ENCODE measurements at regions not wholly inside any gene's neighbourhood (a gene's known extent, or its start where the extent isn't known, plus 50 kb on each side); places are given as distances from the start of the nearest gene placed in this dataset.
"Not testable (repeated sequence)": the region's sequence is repeated elsewhere in the genome, so short reads cannot be mapped to it uniquely, and the experiment has no call there.

GRCh38 chr4:124454772-124455270 is 257.7 kb downstream of the ANKRD50 start:
- H3K27me3 Mint-ChIP-seq (ENCODE audit: insufficient read depth) = no peaks in the 10 kb centered on the region
- H3K4me1 Mint-ChIP-seq (ENCODE audit: low read depth) = peaks cover under 1% of the 10 kb centered on the region
- DNase-seq = no peak
- no peak for TF ChIP-seq CTCF (IDR thresholded peaks at IDR 0.05)
- no peaks in the 10 kb centered on the region for H3K9me3 Mint-ChIP-seq
- H3K36me3 Mint-ChIP-seq (ENCODE audit: low read depth) = no peaks in the 10 kb centered on the region
- no peak overlapping the region for H3K4me3 Mint-ChIP-seq
- no peak overlapping the region for H3K27ac Mint-ChIP-seq

GRCh38 chr4:124455671-124456070 is 256.9 kb downstream of the ANKRD50 start:
- H3K27ac Mint-ChIP-seq = no peak overlapping the region
- H3K4me3 Mint-ChIP-seq = no peak overlapping the region
- peaks cover 2% of the 10 kb centered on the region; the same call in 1 of the 2 replicates for H3K9me3 Mint-ChIP-seq
- no peaks in the 10 kb centered on the region for H3K36me3 Mint-ChIP-seq (ENCODE audit: low read depth)
- H3K27me3 Mint-ChIP-seq (ENCODE audit: insufficient read depth) = no peaks in the 10 kb centered on the region
- H3K4me1 Mint-ChIP-seq (ENCODE audit: low read depth) = no peaks in the 10 kb centered on the region
- DNase-seq = no peak
- TF ChIP-seq CTCF (IDR thresholded peaks at IDR 0.05) = no peak

GRCh38 chr4:124459196-124459940 is 253.2 kb downstream of the ANKRD50 start:
- Mint-ChIP-seq H3K4me1 (ENCODE audit: low read depth) (no peaks in the 10 kb centered on the region), H3K27ac (0 out of 2 replicates have a peak overlapping the region, but pooled peaks have one; percentile 4), H3K4me3 (no peak overlapping the region), H3K9me3 (peaks cover 29% of the 10 kb centered on the region), H3K27me3 (ENCODE audit: insufficient read depth) (no peaks in the 10 kb centered on the region), H3K36me3 (ENCODE audit: low read depth) (peaks cover 16% of the 10 kb centered on the region)
- no peak for DNase-seq
- no peak for TF ChIP-seq CTCF (IDR thresholded peaks at IDR 0.05)

- no peak for TF ChIP-seq CTCF (IDR thresholded peaks at IDR 0.05)
- DNase-seq = no peak
- Mint-ChIP-seq H3K4me1 (ENCODE audit: low read depth) (no peaks in the 10 kb centered on the region), H3K27ac (peak overlapping the region; percentile 4; the same call in 1 of the 2 replicates), H3K4me3 (peak overlapping the region; percentile 10; the same call in 1 of the 2 replicates), H3K9me3 (peaks cover 29% of the 10 kb centered on the region), H3K27me3 (ENCODE audit: insufficient read depth) (no peaks in the 10 kb centered on the region), H3K36me3 (ENCODE audit: low read depth) (peaks cover 16% of the 10 kb centered on the region)
These were observed 252.6 kb downstream of the ANKRD50 start for GRCh38 chr4:124459941-124460310.

GRCh38 chr4:124461592-124461991 is 250.9 kb downstream of the ANKRD50 start:
- not testable (repeated sequence) for DNase-seq; H3K4me1 Mint-ChIP-seq (ENCODE audit: low read depth); H3K27me3 Mint-ChIP-seq (ENCODE audit: insufficient read depth); H3K4me3 Mint-ChIP-seq; H3K27ac Mint-ChIP-seq
- peaks cover 16% of the 10 kb centered on the region for H3K36me3 Mint-ChIP-seq (ENCODE audit: low read depth)
- H3K9me3 Mint-ChIP-seq = peaks cover 29% of the 10 kb centered on the region
